Activated T-cell treated with anti-CD3 and anti-CD28 coated beads, Interleukin-2, amount 50 U/mL, for 24 hours (primary cell): ENCODE measurements at regions not wholly inside any gene's neighbourhood (a gene's known extent, or its start where the extent isn't known, plus 50 kb on each side); places are given as distances from the start of the nearest gene placed in this dataset.
"Not testable (repeated sequence)": the region's sequence is repeated elsewhere in the genome, so short reads cannot be mapped to it uniquely, and the experiment has no call there.

ENCODE experiments used
- DNase-seq: peaks from one replicate; pipeline ENCODE4 v3.0.0-alpha.2; 2020
- H3K27ac Mint-ChIP-seq: 2 replicates; pipeline ENCODE4 v1.8.0; 2020; ENCODE audit warnings: mild to moderate bottlenecking, mixed read lengths
- H3K27me3 Mint-ChIP-seq: 2 replicates; pipeline ENCODE4 v1.8.0; 2020; ENCODE audit warnings: mixed read lengths
- H3K36me3 Mint-ChIP-seq: 2 replicates; pipeline ENCODE4 v1.8.0; 2020; ENCODE audit warnings: low read depth, mixed read lengths
- H3K4me1 Mint-ChIP-seq: 2 replicates; pipeline ENCODE4 v1.8.0; 2020; ENCODE audit warnings: low read depth, mixed read lengths
- H3K4me3 Mint-ChIP-seq: 2 replicates; pipeline ENCODE4 v1.8.0; 2020; ENCODE audit warnings: mild to moderate bottlenecking, moderate library complexity, mixed read lengths
- H3K9me3 Mint-ChIP-seq: 2 replicates; pipeline ENCODE4 v1.8.0; 2020; ENCODE audit warnings: mixed read lengths

DNA sequence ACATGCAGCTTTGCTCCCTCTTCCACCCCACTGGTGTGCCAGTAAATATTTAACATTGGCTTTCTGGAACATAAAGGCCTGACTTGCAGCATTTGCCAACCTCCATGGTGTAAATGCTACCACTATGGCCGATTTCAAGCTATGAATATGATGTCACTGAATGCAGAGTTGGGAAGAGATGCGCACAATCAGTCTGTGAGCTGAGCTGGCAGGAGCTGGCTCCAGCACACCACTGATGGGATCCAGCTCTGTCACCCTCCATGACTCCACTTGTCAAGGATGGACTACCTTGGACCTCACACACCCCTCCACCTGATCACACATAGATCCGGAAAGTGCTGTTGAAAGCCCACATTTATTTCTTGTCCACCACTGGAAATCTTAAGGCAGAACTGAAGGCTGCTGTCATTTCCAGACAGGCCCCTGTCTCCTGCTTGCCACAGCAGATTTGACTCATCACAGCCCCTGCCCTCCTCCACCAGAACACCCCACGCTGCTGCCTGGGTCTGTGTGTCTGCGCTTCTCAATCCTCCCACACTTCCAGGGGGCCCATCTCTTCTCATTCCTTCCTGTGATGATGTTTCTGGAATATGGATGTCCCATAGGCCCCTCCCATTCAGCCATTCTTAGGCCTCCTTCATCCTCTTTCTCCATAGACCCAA is 82.2 kb upstream of the BCAR3 start:
- no peaks in the 10 kb centered on the region for H3K36me3 Mint-ChIP-seq
- peaks cover 24% of the 10 kb centered on the region for H3K4me1 Mint-ChIP-seq
- no peaks in the 10 kb centered on the region for H3K9me3 Mint-ChIP-seq
- no peak overlapping the region for H3K4me3 Mint-ChIP-seq
- no peaks in the 10 kb centered on the region for H3K27me3 Mint-ChIP-seq
- no peak overlapping the region for H3K27ac Mint-ChIP-seq
- DNase-seq, result no peak

DNA sequence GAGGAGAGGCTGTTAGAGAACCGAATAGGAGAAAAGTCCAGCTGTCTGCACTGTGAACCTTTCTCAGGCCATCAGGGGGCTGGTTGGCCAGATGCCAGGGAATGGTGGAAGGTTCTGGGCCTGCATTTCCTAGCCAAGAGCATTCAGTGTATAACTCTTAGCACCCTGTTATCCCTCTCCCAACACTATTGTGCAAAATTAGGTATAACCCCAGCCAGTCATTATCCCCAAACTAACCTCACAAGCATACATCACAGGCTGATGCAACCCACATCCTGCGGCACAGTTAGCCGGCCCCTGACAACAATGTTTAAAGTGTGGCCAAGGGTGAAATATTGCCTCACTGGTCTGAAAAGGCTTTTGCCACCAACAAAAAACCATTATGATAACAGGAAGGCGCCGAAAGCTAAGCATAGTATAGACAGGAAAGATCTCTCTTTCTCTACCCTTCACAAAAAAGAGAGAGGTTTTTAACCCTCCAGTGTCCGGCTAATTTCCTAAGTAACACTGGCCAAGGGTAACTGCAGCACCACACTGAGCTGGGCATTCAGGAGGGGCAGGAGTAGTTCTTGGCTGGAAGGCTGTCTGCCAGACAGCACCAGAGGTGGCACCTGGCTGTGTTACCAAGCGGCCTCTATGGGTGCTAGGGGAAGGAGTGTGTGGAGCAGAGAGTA is 77.3 kb upstream of the BCAR3 start:
- no peak for DNase-seq
- Mint-ChIP-seq H3K27ac (peak overlapping the region; percentile 53), H3K4me3 (no peak overlapping the region), H3K27me3 (no peaks in the 10 kb centered on the region), H3K9me3 (no peaks in the 10 kb centered on the region), H3K36me3 (no peaks in the 10 kb centered on the region), H3K4me1 (peaks cover 17% of the 10 kb centered on the region)

DNA sequence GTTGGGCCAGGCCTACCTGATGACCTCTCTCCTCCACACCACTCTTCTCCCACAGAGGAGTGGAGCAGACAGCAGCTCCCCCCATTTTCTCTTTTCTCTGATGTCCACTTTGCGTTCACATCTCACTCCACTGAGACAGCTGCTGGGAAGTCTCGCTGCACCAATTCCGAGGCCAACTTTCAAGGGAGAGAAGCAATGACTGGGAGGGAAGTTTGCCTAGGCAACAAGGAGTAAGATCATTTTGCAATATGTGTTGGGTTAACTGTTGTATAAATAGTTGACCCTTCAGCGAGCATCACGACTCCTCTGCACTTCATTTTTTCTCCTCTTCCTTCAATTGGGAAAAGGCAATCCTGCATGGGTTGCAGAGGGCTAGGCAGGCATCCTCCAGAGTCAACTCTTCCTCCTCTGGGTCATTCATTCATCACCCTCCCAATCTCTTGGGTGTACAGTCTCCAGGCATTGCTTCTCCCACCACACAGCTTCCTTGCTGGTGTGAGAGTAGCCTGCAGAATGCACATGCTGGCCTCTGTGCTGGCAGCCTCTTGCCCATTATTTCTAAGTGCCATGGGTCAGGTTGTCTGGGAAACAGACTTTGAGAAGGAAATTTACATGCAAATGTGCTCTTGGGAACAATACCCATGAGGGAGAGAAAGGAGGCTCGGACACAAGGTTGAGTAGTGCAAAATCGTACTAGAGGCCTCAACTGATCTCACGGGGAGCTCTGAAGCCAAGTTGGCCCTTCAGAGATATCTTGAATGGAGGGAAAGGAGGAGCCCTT is 75.8 kb upstream of the BCAR3 start:
- Mint-ChIP-seq H3K27ac (no peak overlapping the region), H3K27me3 (no peaks in the 10 kb centered on the region), H3K4me1 (peaks cover 15% of the 10 kb centered on the region), H3K4me3 (no peak overlapping the region), H3K36me3 (no peaks in the 10 kb centered on the region), H3K9me3 (no peaks in the 10 kb centered on the region)
- no peak for DNase-seq

DNA sequence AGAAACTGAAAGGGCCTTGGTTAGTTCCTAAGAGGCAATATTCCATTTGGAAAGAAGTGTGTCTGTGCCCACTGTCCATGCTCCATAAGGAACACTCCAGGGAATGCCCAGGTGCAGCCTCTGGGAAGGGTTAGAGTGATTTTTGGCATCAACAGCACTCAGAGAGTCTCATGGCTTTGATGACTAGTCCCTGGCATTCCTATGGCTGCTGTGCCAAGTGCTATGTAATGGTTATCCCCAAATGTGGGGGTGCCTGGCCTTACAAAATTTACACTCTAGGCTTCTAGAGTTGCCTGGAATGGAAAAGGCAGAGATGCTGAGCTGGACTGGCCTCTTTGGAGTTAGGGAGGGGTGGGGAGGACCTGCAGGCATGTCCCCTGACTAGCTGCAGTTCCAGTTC is 75.0 kb upstream of the BCAR3 start:
- Mint-ChIP-seq H3K36me3 (no peaks in the 10 kb centered on the region), H3K27me3 (peaks cover 2% of the 10 kb centered on the region), H3K4me1 (peaks cover 18% of the 10 kb centered on the region), H3K9me3 (no peaks in the 10 kb centered on the region), H3K27ac (no peak overlapping the region), H3K4me3 (no peak overlapping the region)
- DNase-seq, result no peak

DNA sequence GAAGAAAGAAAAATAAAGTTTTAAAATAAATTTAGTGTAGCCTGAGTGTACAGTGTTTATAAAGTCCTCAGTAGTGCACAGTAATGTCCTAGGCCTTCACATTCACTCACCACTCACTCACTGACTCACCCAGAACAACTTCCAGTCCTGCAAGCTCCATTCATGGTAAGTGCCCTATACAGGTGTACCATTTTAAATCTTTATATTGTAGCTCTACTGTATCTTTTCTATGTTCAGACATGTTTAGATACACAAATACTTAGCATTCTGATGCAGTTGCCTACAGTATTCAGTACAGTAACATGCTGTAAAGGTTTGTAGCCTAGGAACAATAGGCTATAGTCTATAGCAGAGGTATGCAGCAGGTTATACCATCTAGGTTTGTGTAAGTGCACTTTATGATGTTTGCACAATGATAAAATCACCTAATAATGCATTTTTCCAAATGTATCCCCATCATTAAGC is 73.6 kb upstream of the BCAR3 start:
- peaks cover 23% of the 10 kb centered on the region for H3K4me1 Mint-ChIP-seq
- DNase-seq, result not testable (repeated sequence)

GRCh38 chr1:93753791-93754763 is 72.4 kb upstream of the BCAR3 start:
- Mint-ChIP-seq H3K27me3 (peaks cover 8% of the 10 kb centered on the region), H3K4me3 (no peak overlapping the region), H3K9me3 (no peaks in the 10 kb centered on the region), H3K4me1 (peaks cover 25% of the 10 kb centered on the region), H3K27ac (no peak overlapping the region), H3K36me3 (no peaks in the 10 kb centered on the region)
- DNase-seq, result no peak

More for the DNA sequence above, 73.6 kb upstream of the BCAR3 start:
- H3K4me3 Mint-ChIP-seq, H3K36me3 Mint-ChIP-seq, H3K9me3 Mint-ChIP-seq, H3K27ac Mint-ChIP-seq, H3K27me3 Mint-ChIP-seq: not testable (repeated sequence)

DNA sequence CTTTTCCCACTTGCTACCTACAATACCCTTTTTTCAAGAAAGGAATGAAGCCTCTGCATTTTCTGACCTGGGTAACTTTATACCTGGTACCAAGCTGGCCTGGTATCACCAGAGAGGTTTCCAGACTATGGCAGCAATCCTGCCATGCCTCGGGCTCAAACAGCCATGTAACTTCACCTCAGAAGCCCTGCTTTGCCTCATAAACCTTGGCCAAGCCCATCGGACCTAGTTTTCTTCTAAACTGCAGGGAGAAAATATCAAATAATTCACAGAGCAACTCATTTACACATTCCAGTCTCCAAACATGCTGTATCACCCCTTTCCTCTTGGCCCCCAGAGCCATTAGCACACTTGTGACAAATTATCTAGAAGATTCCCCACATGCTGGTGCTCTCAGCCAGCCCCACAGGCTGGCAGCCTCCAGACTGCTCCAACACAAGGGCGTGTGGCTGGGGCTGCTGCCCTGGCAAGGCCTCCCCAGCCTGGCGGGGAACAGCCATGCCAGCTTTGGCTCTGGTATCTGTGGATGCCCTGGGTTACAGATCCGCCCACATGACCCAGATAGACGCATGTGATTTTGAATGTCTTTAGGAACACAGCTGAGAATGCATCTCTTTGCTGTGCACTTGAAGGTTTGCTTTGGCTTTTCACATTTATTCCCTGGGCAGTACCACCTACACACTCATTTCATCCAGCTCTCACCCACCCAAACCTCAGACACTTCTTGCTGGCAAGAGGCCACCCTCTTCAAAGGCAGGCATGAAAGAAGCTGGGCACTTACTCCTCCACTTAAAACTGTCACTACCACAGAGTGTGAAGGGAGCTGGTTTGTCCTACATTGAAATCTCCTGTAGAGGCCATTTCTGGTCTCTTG is 70.0 kb upstream of the BCAR3 start:
- Mint-ChIP-seq H3K27ac (no peak overlapping the region), H3K9me3 (peaks cover 4% of the 10 kb centered on the region), H3K27me3 (peaks cover 20% of the 10 kb centered on the region), H3K4me1 (peaks cover 18% of the 10 kb centered on the region), H3K4me3 (no peak overlapping the region), H3K36me3 (no peaks in the 10 kb centered on the region)
- no peak for DNase-seq

- H3K36me3 Mint-ChIP-seq, result no peaks in the 10 kb centered on the region
- no peak overlapping the region for H3K4me3 Mint-ChIP-seq
These were observed 69.3 kb upstream of the BCAR3 start for GRCh38 chr1:93750955-93751354.

GRCh38 chr1:93749894-93750301 is 68.3 kb upstream of the BCAR3 start:
- no peak for DNase-seq
- H3K27ac Mint-ChIP-seq, result no peak overlapping the region

More at GRCh38 chr1:93750955-93751354, 69.3 kb upstream of the BCAR3 start:
- no peak overlapping the region for H3K27ac Mint-ChIP-seq
- DNase-seq, result no peak
- peaks cover 18% of the 10 kb centered on the region for H3K4me1 Mint-ChIP-seq
- peaks cover 23% of the 10 kb centered on the region for H3K27me3 Mint-ChIP-seq
- peaks cover 4% of the 10 kb centered on the region for H3K9me3 Mint-ChIP-seq

GRCh38 chr1:93749487-93749886 is 67.8 kb upstream of the BCAR3 start:
- H3K4me3 Mint-ChIP-seq, result no peak overlapping the region
- H3K4me1 Mint-ChIP-seq, result peaks cover 28% of the 10 kb centered on the region
- H3K27me3 Mint-ChIP-seq, result peaks cover 23% of the 10 kb centered on the region

More at GRCh38 chr1:93749894-93750301, 68.3 kb upstream of the BCAR3 start:
- Mint-ChIP-seq H3K27me3 (peaks cover 23% of the 10 kb centered on the region), H3K9me3 (peaks cover 4% of the 10 kb centered on the region), H3K36me3 (no peaks in the 10 kb centered on the region), H3K4me3 (no peak overlapping the region), H3K4me1 (peaks cover 24% of the 10 kb centered on the region)

DNA sequence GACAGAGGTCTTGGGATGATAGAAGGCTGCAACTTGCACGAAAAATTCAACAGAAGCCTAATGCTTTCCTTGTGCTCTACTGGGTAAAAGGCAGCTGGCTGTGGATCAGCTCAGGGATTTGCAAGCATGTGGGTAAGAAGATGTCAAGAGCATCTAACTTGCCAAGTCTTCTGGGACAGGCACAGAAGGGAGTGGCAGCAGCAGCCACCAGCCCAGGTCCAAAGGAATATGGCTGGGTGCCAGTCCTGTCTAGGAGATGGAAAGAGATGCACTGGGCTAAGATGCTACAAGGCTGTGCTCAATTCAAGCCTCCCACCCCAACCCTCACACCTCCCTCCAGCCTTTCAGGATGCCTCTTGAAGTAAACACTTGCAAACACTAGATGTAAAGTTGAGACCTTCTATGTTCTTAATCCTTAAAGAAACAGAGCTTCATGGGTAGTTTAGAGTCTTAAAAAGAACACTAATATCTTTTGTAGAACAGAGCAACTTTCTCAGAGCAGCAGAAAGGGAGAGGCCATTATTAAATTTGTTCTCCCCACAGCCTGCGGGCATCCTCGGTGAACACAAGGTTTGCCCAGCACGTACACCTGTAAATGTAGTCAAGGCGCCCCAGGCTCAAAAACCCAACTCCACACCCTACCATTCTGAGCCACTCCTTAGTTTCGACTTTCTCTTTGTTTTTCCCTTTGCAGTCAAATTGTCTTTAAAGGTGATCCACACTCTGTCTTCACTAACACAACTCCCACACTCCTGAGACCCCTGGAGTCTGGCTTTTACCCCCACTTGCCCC is 64.6 kb upstream of the BCAR3 start:
- no peak overlapping the region for H3K27ac Mint-ChIP-seq
- no peaks in the 10 kb centered on the region for H3K36me3 Mint-ChIP-seq
- H3K27me3 Mint-ChIP-seq, result peaks cover 16% of the 10 kb centered on the region
- no peak overlapping the region for H3K4me3 Mint-ChIP-seq
- peaks cover 19% of the 10 kb centered on the region for H3K4me1 Mint-ChIP-seq
- no peak for DNase-seq
- H3K9me3 Mint-ChIP-seq, result peaks cover 4% of the 10 kb centered on the region

More at GRCh38 chr1:93749487-93749886, 67.8 kb upstream of the BCAR3 start:
- no peak for DNase-seq
- Mint-ChIP-seq H3K27ac (no peak overlapping the region), H3K36me3 (no peaks in the 10 kb centered on the region), H3K9me3 (peaks cover 4% of the 10 kb centered on the region)

- Mint-ChIP-seq H3K36me3 (no peaks in the 10 kb centered on the region), H3K27ac (peak overlapping the region; percentile 13)
These were observed 62.8 kb upstream of the BCAR3 start for GRCh38 chr1:93744299-93744988.

More at GRCh38 chr1:93744299-93744988, 62.8 kb upstream of the BCAR3 start:
- peaks cover 15% of the 10 kb centered on the region for H3K27me3 Mint-ChIP-seq
- no peak for DNase-seq
- H3K4me1 Mint-ChIP-seq, result peaks cover 12% of the 10 kb centered on the region
- no peak overlapping the region for H3K4me3 Mint-ChIP-seq
- H3K9me3 Mint-ChIP-seq, result peaks cover 4% of the 10 kb centered on the region
